Psoas muscle (tissue), 7 donors: ENCODE measurements at regions not wholly inside any gene's neighbourhood (a gene's known extent, or its start where the extent isn't known, plus 50 kb on each side); places are given as distances from the start of the nearest gene placed in this dataset.

ENCODE experiments used
- ATAC-seq, 4 donors: fragments of 200-7000 bp; cut with Tn5 transposase; one replicate each; pipeline ENCODE4 v1.9.1; 2020; ENCODE audit warnings: moderate library complexity in 3 of 4, mild to moderate bottlenecking in 2 of 4
- DNase-seq, 2 donors: peaks; one replicate each; pipeline ENCODE4 v3.0.0-alpha.2; 2020
- H3K27ac ChIP-seq: fragments of 200-600 bp; one replicate; pipeline ENCODE4 v1.8.0; 2022
- H3K27me3 ChIP-seq, 3 donors: fragments of 200-600 bp in 1 of 3; one replicate each; pipeline versions ENCODE4 v1.6.1 to v1.8.0; 2013 to 2022; ENCODE audit warnings: low read length in 2 of 3, mild to moderate bottlenecking in 2 of 3, moderate library complexity in 1 of 3; ENCODE audit not compliant: insufficient read depth in 3 of 3
- H3K36me3 ChIP-seq, 2 donors: fragments of 200-600 bp in 1 of 2; one replicate each; pipeline versions ENCODE4 v1.6.1 to v1.8.0; 2013 to 2022; ENCODE audit warnings: low read depth in 1 of 2, mild to moderate bottlenecking in 1 of 2, moderate library complexity in 1 of 2; ENCODE audit not compliant: insufficient read depth in 1 of 2
- H3K4me1 ChIP-seq: fragments of 200-600 bp; one replicate; pipeline ENCODE4 v1.8.0; 2022
- H3K4me3 ChIP-seq: fragments of 200-600 bp; one replicate; pipeline ENCODE4 v1.8.0; 2022; ENCODE audit warnings: mild to moderate bottlenecking
- H3K9me3 ChIP-seq: fragments of 200-600 bp; one replicate; pipeline ENCODE4 v1.8.0; 2022
- CTCF ChIP-seq: fragments of 200-600 bp; IDR thresholded peaks from one replicate; pipeline ENCODE4 v1.8.0; 2022; ENCODE audit warnings: antibody characterized with exemption
- WGBS, 3 donors: extraction: QIAGEN DNeasy Blood & Tissue Kit; methylation state at CpG; one replicate each; pipeline versions ENCODE4 v1.1.6 to v1.1.7; 2013; 5-methylcytosine and 5-hydroxymethylcytosine counted together
- intact Hi-C, 2 donors: fragments of 100-400 bp; cut with DNase I; formaldehyde crosslinking; loops; one replicate each; pipeline versions ENCODE4 v1.11.0 to v1.14.2; 2022
- donor health status: healthy with polysubstance abuse.
- donor health status: DM: no; HTN: no; CAD: no; lungs with moderate emphysema.
- donor health status: Bipolar disorder and iron deficiency.
- donor health status: healthy.
- donor health status: DM: yes; HTN: yes; CAD: no.
- donor health status: DM: no; HTN: no; CAD: no.
- donor health status: DM: yes; HTN: yes; CAD: no.

DNA sequence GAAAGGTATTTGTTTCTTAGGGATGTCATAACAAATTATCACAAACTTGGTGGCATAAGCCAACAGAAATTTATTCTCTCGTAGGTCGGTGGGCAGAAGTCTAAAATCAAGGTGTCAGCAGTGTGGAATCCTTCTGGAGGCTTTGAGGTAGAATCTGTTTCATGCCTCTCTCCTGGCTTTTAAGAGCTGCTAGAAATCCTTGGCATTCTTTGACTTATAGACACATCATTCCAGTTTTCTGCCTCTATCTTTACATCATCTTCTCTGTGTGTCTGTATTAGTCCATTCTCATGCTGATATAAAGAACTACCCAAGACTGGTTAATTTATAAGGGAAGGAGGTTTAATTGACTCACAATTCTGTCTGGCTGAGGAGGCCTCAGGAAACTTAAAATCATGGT, 488.1 kb upstream of the PAPPA start:
- Histone ChIP-seq H3K9me3 (no peaks in the 10 kb centered on the region), H3K4me1 (no peaks in the 10 kb centered on the region), H3K27me3 (no peaks in the 10 kb centered on the region), H3K36me3 (no peaks in the 10 kb centered on the region), H3K4me3 (no peak overlapping the region), H3K27ac (no peak overlapping the region)
- WGBS, 3 donors = 71 to 86% (median 84%) methylated on average over 2 of the region's 2 CpGs
- DNase-seq = no peak
- intact Hi-C loops = no loop called here
- no peak for TF ChIP-seq CTCF
- no peak for ATAC-seq

- TF ChIP-seq CTCF = no peak
- ATAC-seq = peak in 1 of 4 donors; percentile 58
- intact Hi-C loops = no loop called here
- Histone ChIP-seq H3K27ac (no peak overlapping the region), H3K9me3 (no peaks in the 10 kb centered on the region), H3K4me1 (no peaks in the 10 kb centered on the region), H3K27me3 (no peaks in the 10 kb centered on the region), H3K36me3 (no peaks in the 10 kb centered on the region), H3K4me3 (no peak overlapping the region)
- WGBS, 3 donors = 85 to 92% (median 89%) methylated on average over 2 of the region's 2 CpGs
- peak in 1 of 2 donors; percentile 22 for DNase-seq
Observed at GRCh38 chr9:115668521-115668920, 485.1 kb upstream of the PAPPA start.

- Histone ChIP-seq H3K4me1 (no peaks in the 10 kb centered on the region), H3K4me3 (no peak overlapping the region), H3K36me3 (no peaks in the 10 kb centered on the region), H3K27me3 (no peaks in the 10 kb centered on the region), H3K27ac (no peak overlapping the region), H3K9me3 (no peaks in the 10 kb centered on the region)
- 84 to 86% (median 84%) methylated on average over 7 of the region's 7 CpGs for WGBS, 3 donors
- no peak for TF ChIP-seq CTCF
- no peak for DNase-seq
- intact Hi-C loops = no loop called here
- ATAC-seq = no peak
Observed at GRCh38 chr9:115671236-115671962, 482.2 kb upstream of the PAPPA start.

GRCh38 chr9:115671963-115672305, 481.7 kb upstream of the PAPPA start:
- intact Hi-C loops = no loop called here
- TF ChIP-seq CTCF = no peak
- H3K9me3 ChIP-seq = no peaks in the 10 kb centered on the region
- DNase-seq (no peak), ATAC-seq (no peak)
- WGBS, 3 donors = 36 to 64% (median 53%) methylated on average over 1 of the region's 1 CpG
- H3K36me3 ChIP-seq = no peaks in the 10 kb centered on the region
- no peaks in the 10 kb centered on the region for H3K4me1 ChIP-seq
- no peaks in the 10 kb centered on the region for H3K27me3 ChIP-seq
- no peak overlapping the region for H3K4me3 ChIP-seq
- H3K27ac ChIP-seq = no peak overlapping the region
